IMR-90 (cell line): ENCODE measurements at regions not wholly inside any gene's neighbourhood (a gene's known extent, or its start where the extent isn't known, plus 50 kb on each side); places are given as distances from the start of the nearest gene placed in this dataset.

Source experiments
- ATAC-seq: fragments of 200-7000 bp; cut with Tn5 transposase; 2 replicates; pipeline ENCODE4 v1.9.1; 2020; ENCODE audit warnings: low read depth, mild to moderate bottlenecking, moderate library complexity
- BruUV-seq: library from RNA; stranded (reverse); fragments of 400-500 nt; replicated peaks from 2 replicates; lab custom pipeline; 2021; lab: Mats Ljungman, UMichigan
- CTCF ChIA-PET: fragments of 300-600 bp; formaldehyde crosslinking; extraction: SDS; loops from one replicate; lab custom pipeline; 2021; ENCODE audit warnings: antibody characterized with exemption; lab: Yijun Ruan, JAX
- POLR2A ChIA-PET: fragments of 300-600 bp; sonication (Branson Sonifier 250); formaldehyde crosslinking; loops from one replicate; lab custom pipeline; 2022; ENCODE audit warnings: antibody characterized with exemption; ENCODE audit not compliant: unreplicated experiment; lab: Charles Lee
- DNase-seq: peaks from one replicate; pipeline ENCODE4 v3.0.0; 2013
- H2AFZ ChIP-seq: replicated peaks from 2 replicates; pipeline ENCODE3; 2013; ENCODE audit warnings: low read length, mild to moderate bottlenecking; ENCODE audit not compliant: poor library complexity
- H2AK5ac ChIP-seq: 2 replicates; pipeline ENCODE4 v1.6.1; 2013; ENCODE audit warnings: low read depth, low read length, inconsistent platforms
- H2AK9ac ChIP-seq: replicated peaks from 2 replicates; pipeline ENCODE3; 2013; ENCODE audit warnings: mild to moderate bottlenecking, low read depth, low read length, moderate library complexity; ENCODE audit not compliant: poor library complexity
- H2BK120ac ChIP-seq: 2 replicates; pipeline ENCODE4 v1.6.1; 2013; ENCODE audit warnings: low read depth, low read length, inconsistent platforms
- H2BK15ac ChIP-seq: 3 replicates; pipeline ENCODE4 v1.6.1; 2013; ENCODE audit warnings: low read depth, low read length, inconsistent platforms
- H2BK20ac ChIP-seq: 2 replicates; pipeline ENCODE4 v1.6.1; 2013; ENCODE audit warnings: low read depth, mild to moderate bottlenecking, inconsistent platforms, low read length, moderate library complexity
- H2BK5ac ChIP-seq: 2 replicates; pipeline ENCODE4 v1.6.1; 2013; ENCODE audit warnings: mild to moderate bottlenecking, low read depth, low read length, inconsistent platforms; ENCODE audit not compliant: poor library complexity, severe bottlenecking
- H3K14ac ChIP-seq: replicated peaks from 2 replicates; pipeline ENCODE4 v1.6.1; 2013; ENCODE audit warnings: low read depth, low read length, inconsistent platforms
- H3K18ac ChIP-seq: 2 replicates; pipeline ENCODE4 v1.6.1; 2013; ENCODE audit warnings: low read depth, low read length, control low read depth
- H3K23ac ChIP-seq: 2 replicates; pipeline ENCODE4 v1.6.1; 2013; ENCODE audit warnings: low read depth, low read length, inconsistent platforms
- H3K27ac ChIP-seq: 2 replicates; pipeline ENCODE4 v1.5.1; 2013; ENCODE audit warnings: mild to moderate bottlenecking, control low read depth, low read length; ENCODE audit not compliant: insufficient read depth
- H3K27me3 ChIP-seq: 2 replicates; pipeline ENCODE4 v1.6.1; 2013; ENCODE audit warnings: low read length; ENCODE audit not compliant: control insufficient read depth, insufficient read depth
- H3K36me3 ChIP-seq: 2 replicates; pipeline ENCODE4 v1.6.1; 2013; ENCODE audit warnings: low read length, mixed read lengths; ENCODE audit not compliant: control insufficient read depth, insufficient read depth
- H3K4ac ChIP-seq: 2 replicates; pipeline ENCODE4 v1.6.1; 2013; ENCODE audit warnings: low read depth, low read length, inconsistent platforms
- H3K4me1 ChIP-seq: 2 replicates; pipeline ENCODE4 v1.6.1; 2013; ENCODE audit warnings: low read length, mixed read lengths; ENCODE audit not compliant: control insufficient read depth, insufficient read depth
- H3K4me2 ChIP-seq: 2 replicates; pipeline ENCODE4 v1.6.1; 2013; ENCODE audit warnings: low read depth, mild to moderate bottlenecking, control low read depth, low read length, moderate library complexity
- H3K4me3 ChIP-seq: 2 replicates; pipeline ENCODE4 v1.5.1; 2013; ENCODE audit warnings: low read depth, mild to moderate bottlenecking, control low read depth, low read length, moderate library complexity; ENCODE audit not compliant: insufficient read depth
- H3K56ac ChIP-seq: 2 replicates; pipeline ENCODE4 v1.6.1; 2013; ENCODE audit warnings: low read length, inconsistent platforms; ENCODE audit not compliant: insufficient read depth; ENCODE audit errors: extremely low read depth
- H3K79me1 ChIP-seq, 2 experiments: 2 replicates each; pipeline ENCODE4 v1.6.1; 2013; ENCODE audit warnings: low read length in 2 of 2, inconsistent platforms in 1 of 2, low read depth in 1 of 2
- H3K9ac ChIP-seq: 2 replicates; pipeline ENCODE4 v1.6.1; 2013; ENCODE audit warnings: low read depth, low read length, control low read depth
- H3K9me1 ChIP-seq: 2 replicates; pipeline ENCODE4 v1.6.1; 2013; ENCODE audit warnings: low read length, inconsistent platforms; ENCODE audit not compliant: insufficient read depth
- H3K9me3 ChIP-seq: 2 replicates; pipeline ENCODE4 v1.6.1; 2013; ENCODE audit warnings: low read length; ENCODE audit not compliant: control insufficient read depth, insufficient read depth
- H4K20me1 ChIP-seq: 2 replicates; pipeline ENCODE4 v1.6.1; 2013; ENCODE audit warnings: low read length, inconsistent platforms; ENCODE audit not compliant: insufficient read depth
- H4K5ac ChIP-seq: 2 replicates; pipeline ENCODE4 v1.6.1; 2013; ENCODE audit warnings: mild to moderate bottlenecking, low read depth, low read length, control low read depth
- H4K8ac ChIP-seq, 2 experiments: 2 replicates each; pipeline ENCODE4 v1.6.1; 2013; ENCODE audit warnings: low read depth in 2 of 2, low read length in 2 of 2, control low read depth in 1 of 2, inconsistent platforms in 1 of 2
- H4K91ac ChIP-seq: 2 replicates; pipeline ENCODE4 v1.6.1; 2013; ENCODE audit warnings: low read depth, low read length, inconsistent platforms; ENCODE audit not compliant: insufficient read depth
- CEBPB ChIP-seq: IDR thresholded peaks from 2 replicates; pipeline ENCODE4 v1.6.1; 2012; ENCODE audit warnings: low read depth, low read length, improper control_type of control experiment
- CHD1 ChIP-seq: IDR thresholded peaks from 2 replicates; pipeline ENCODE4 v1.6.1; 2012; ENCODE audit warnings: low read depth, low read length, improper control_type of control experiment
- CTCF ChIP-seq: conservative IDR thresholded peaks from 2 replicates; pipeline ENCODE4 v1.5.1; 2012; ENCODE audit warnings: mild to moderate bottlenecking, low read depth, low read length, improper control_type of control experiment
- ELK1 ChIP-seq: fragments of 150-350 bp; IDR thresholded peaks from 2 replicates; pipeline ENCODE4 v1.6.1; 2016; ENCODE audit warnings: low read depth, mild to moderate bottlenecking, low read length, moderate library complexity, borderline replicate concordance
- MAZ ChIP-seq: IDR thresholded peaks from 2 replicates; pipeline ENCODE4 v1.6.1; 2012; ENCODE audit warnings: low read depth, mild to moderate bottlenecking, low read length, improper control_type of control experiment, moderate library complexity, borderline replicate concordance
- MXI1 ChIP-seq: IDR thresholded peaks from 2 replicates; pipeline ENCODE4 v1.6.1; 2012; ENCODE audit warnings: low read depth, mild to moderate bottlenecking, low read length, moderate library complexity, borderline replicate concordance
- NFE2L2 ChIP-seq: fragments of 150-350 bp; IDR thresholded peaks from 2 replicates; pipeline ENCODE4 v1.6.1; 2016; ENCODE audit warnings: low read depth, mild to moderate bottlenecking, low read length
- POLR2A ChIP-seq: IDR thresholded peaks from 2 replicates; pipeline ENCODE4 v1.6.1; 2012; ENCODE audit warnings: mild to moderate bottlenecking, low read depth, low read length
- RFX5 ChIP-seq: IDR thresholded peaks from 2 replicates; pipeline ENCODE4 v1.8.0; 2012; ENCODE audit warnings: low read depth, mild to moderate bottlenecking, low read length, moderate library complexity
- WGBS, 2 experiments: methylation state at CpG; one replicate each; pipeline versions ENCODE4 v1.1.5 to v1.1.7; 2013; ENCODE audit warnings: missing lambda C conversion rate in 2 of 2; ENCODE audit not compliant: insufficient read length in 1 of 2; ENCODE audit errors: extremely low coverage in 2 of 2; 5-methylcytosine and 5-hydroxymethylcytosine counted together
- dilution Hi-C: fragments of 300-500 bp; cut with HindIII; formaldehyde crosslinking; loops from one replicate; pipeline ENCODE4 v1.14.3; 2018; ENCODE audit warnings: low sequenced_read_pairs; ENCODE audit not compliant: unreplicated experiment
- in situ Hi-C: fragments of 300-500 bp; cut with MboI; formaldehyde crosslinking; loops from 3 replicates; pipeline ENCODE4 v1.14.3; 2019; ENCODE audit warnings: low sequenced_read_pairs, inconsistent platforms, mixed read lengths
- intact Hi-C: fragments of 100-400 bp; cut with micrococcal nuclease; formaldehyde crosslinking; loops from 2 replicates; pipeline ENCODE4 v1.10.0; 2022
- TF ChIP-seq, protein P1 (sequence below): fragments of 150-350 bp; IDR thresholded peaks from 2 replicates; pipeline ENCODE4 v1.6.1; 2017; ENCODE audit warnings: mild to moderate bottlenecking, antibody characterized with exemption, low read length, low read depth

GRCh38 chr2:103898561-103898960 lies 955.4 kb upstream of the POU3F3 start:
- no peak overlapping the region for H2BK20ac ChIP-seq
- no peak overlapping the region for H3K4me3 ChIP-seq
- no peak overlapping the region for H2BK15ac ChIP-seq
- H4K5ac ChIP-seq = no peak overlapping the region
- no peak overlapping the region for H4K91ac ChIP-seq
- no peaks in the 10 kb centered on the region for H4K20me1 ChIP-seq
- no peak overlapping the region for H2AK5ac ChIP-seq
- H3K23ac ChIP-seq = no peak overlapping the region
- H3K79me1 ChIP-seq = no peaks in the 10 kb centered on the region
- intact Hi-C loops = no loop called here
- dilution Hi-C loops = no loop called here
- ATAC-seq (no peak), DNase-seq (no peak)
- H2AK9ac ChIP-seq = no peak overlapping the region
- no peak overlapping the region for H2BK5ac ChIP-seq
- BruUV-seq = no TSS peak
- POLR2A ChIA-PET = no interaction called here
- no peak overlapping the region for H3K56ac ChIP-seq
- H3K14ac ChIP-seq = no peak overlapping the region
- H3K36me3 ChIP-seq = no peaks in the 10 kb centered on the region
- CTCF ChIA-PET = no interaction called here
- WGBS, 2 experiments = no CpG with 5 or more reads among the region's 3 CpGs
- H3K9me3 ChIP-seq = peaks cover 6% of the 10 kb centered on the region
- TF ChIP-seq CTCF = no peak
- no peak for TF ChIP-seq MAZ
- TF ChIP-seq, protein P1, sequence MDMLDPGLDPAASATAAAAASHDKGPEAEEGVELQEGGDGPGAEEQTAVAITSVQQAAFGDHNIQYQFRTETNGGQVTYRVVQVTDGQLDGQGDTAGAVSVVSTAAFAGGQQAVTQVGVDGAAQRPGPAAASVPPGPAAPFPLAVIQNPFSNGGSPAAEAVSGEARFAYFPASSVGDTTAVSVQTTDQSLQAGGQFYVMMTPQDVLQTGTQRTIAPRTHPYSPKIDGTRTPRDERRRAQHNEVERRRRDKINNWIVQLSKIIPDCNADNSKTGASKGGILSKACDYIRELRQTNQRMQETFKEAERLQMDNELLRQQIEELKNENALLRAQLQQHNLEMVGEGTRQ = no peak
- TF ChIP-seq POLR2A = no peak
- no peak for TF ChIP-seq MXI1
- TF ChIP-seq RFX5 = no peak
- TF ChIP-seq CHD1 = no peak
- no peak for TF ChIP-seq NFE2L2
- TF ChIP-seq CEBPB = no peak
- no peak for TF ChIP-seq ELK1
- no peak overlapping the region for H3K4me2 ChIP-seq
- no peak overlapping the region for H3K9ac ChIP-seq
- no peaks in the 10 kb centered on the region for H3K27me3 ChIP-seq
- no peak overlapping the region for H3K27ac ChIP-seq
- H3K4ac ChIP-seq = no peak overlapping the region
- H3K9me1 ChIP-seq = no peaks in the 10 kb centered on the region
- H2AFZ ChIP-seq = no peak overlapping the region
- H3K4me1 ChIP-seq = no peaks in the 10 kb centered on the region
- H4K8ac ChIP-seq = no peak overlapping the region
- H2BK120ac ChIP-seq = no peak overlapping the region
- in situ Hi-C loops = no loop called here
- H3K18ac ChIP-seq = no peak overlapping the region
